Esophagus squamous epithelium (tissue), 4 donors: ENCODE measurements at regions not wholly inside any gene's neighbourhood (a gene's known extent, or its start where the extent isn't known, plus 50 kb on each side); places are given as distances from the start of the nearest gene placed in this dataset.

Source experiments
- CTCF ChIP-seq, 6 experiments: fragments of 450-650 bp in 4 of 6; fragments of 200-600 bp in 2 of 6; sonication (generic) in 2 of 6; IDR thresholded peaks; one replicate each; pipeline ENCODE4 v1.5.1; 2016 to 2019; ENCODE audit warnings: antibody characterized with exemption in 6 of 6, mild to moderate bottlenecking in 4 of 6, moderate library complexity in 4 of 6
- POLR2A ChIP-seq, 4 donors: fragments of 450-650 bp; IDR thresholded peaks; one replicate each; pipeline ENCODE4 v1.6.1; 2017; ENCODE audit warnings: antibody characterized with exemption in 4 of 4, mild to moderate bottlenecking in 4 of 4, moderate library complexity in 3 of 4

GRCh38 chr12:85617307-85618091 lies 218.7 kb downstream of the RASSF9 start:
- TF ChIP-seq CTCF (IDR thresholded peaks at IDR 0.05) (no peak), POLR2A (IDR thresholded peaks at IDR 0.05) (no peak)
